Esophagus muscularis mucosa (tissue), 4 donors: ENCODE measurements at regions not wholly inside any gene's neighbourhood (a gene's known extent, or its start where the extent isn't known, plus 50 kb on each side); places are given as distances from the start of the nearest gene placed in this dataset.

Source experiments
- DNase-seq: peaks from one replicate; pipeline ENCODE4 v3.0.0-alpha.2; 2017; ENCODE audit errors: extremely low spot score
- H3K27ac ChIP-seq, 4 donors: fragments of 200-600 bp; sonication (generic); replicated peaks in 1 of 4; 1 replicate in 3 of 4; 2 replicates in 1 of 4; pipeline ENCODE4 v1.5.1; 2016 to 2019; ENCODE audit warnings: mild to moderate bottlenecking in 1 of 4
- H3K27me3 ChIP-seq, 4 donors: fragments of 200-600 bp; sonication (generic); one replicate each; pipeline versions ENCODE4 v1.5.1 to v1.6.0; 2016 to 2019
- H3K36me3 ChIP-seq, 4 donors: fragments of 200-600 bp; sonication (generic); one replicate each; pipeline ENCODE4 v1.5.1; 2016 to 2019
- H3K4me1 ChIP-seq, 4 donors: fragments of 200-600 bp; sonication (generic); one replicate each; pipeline ENCODE4 v1.5.1; 2016 to 2019
- H3K4me3 ChIP-seq, 4 donors: fragments of 200-600 bp; sonication (generic); 1 replicate in 2 of 4; 2 replicates in 2 of 4; pipeline ENCODE4 v1.5.1; 2016 to 2019; ENCODE audit warnings: mild to moderate bottlenecking in 4 of 4, moderate library complexity in 1 of 4
- H3K9me3 ChIP-seq, 4 donors: fragments of 200-600 bp; sonication (generic); 1 replicate in 3 of 4; 2 replicates in 1 of 4; pipeline ENCODE4 v1.5.1; 2016 to 2019
- EP300 ChIP-seq: sonication (generic); formaldehyde crosslinking; IDR thresholded peaks from one replicate; pipeline ENCODE4 v1.6.1; 2017; ENCODE audit warnings: antibody characterized with exemption
- POLR2A ChIP-seq: fragments of 450-650 bp; IDR thresholded peaks from one replicate; pipeline ENCODE4 v1.6.1; 2017; ENCODE audit warnings: antibody characterized with exemption, moderate library complexity, mild to moderate bottlenecking, low read depth
- POLR2AphosphoS5 ChIP-seq, 2 donors: sonication (generic); formaldehyde crosslinking; IDR thresholded peaks; one replicate each; pipeline ENCODE4 v1.6.1; 2017; ENCODE audit warnings: antibody characterized with exemption in 2 of 2
- WGBS: methylation state at CpG from one replicate; pipeline ENCODE4 v1.1.5; 2018; 5-methylcytosine and 5-hydroxymethylcytosine counted together
- intact Hi-C: fragments of 100-400 bp; cut with DNase I; formaldehyde crosslinking; loops from one replicate; pipeline ENCODE4 v1.15.1; 2023
- TF ChIP-seq, protein P1 (sequence below), 3 experiments: fragments of 200-600 bp in 2 of 3; fragments of 450-650 bp in 1 of 3; sonication (generic) in 2 of 3; IDR thresholded peaks; one replicate each; pipeline ENCODE4 v1.5.1; 2017 to 2019; ENCODE audit warnings: antibody characterized with exemption in 3 of 3, mild to moderate bottlenecking in 2 of 3, moderate library complexity in 1 of 3

DNA sequence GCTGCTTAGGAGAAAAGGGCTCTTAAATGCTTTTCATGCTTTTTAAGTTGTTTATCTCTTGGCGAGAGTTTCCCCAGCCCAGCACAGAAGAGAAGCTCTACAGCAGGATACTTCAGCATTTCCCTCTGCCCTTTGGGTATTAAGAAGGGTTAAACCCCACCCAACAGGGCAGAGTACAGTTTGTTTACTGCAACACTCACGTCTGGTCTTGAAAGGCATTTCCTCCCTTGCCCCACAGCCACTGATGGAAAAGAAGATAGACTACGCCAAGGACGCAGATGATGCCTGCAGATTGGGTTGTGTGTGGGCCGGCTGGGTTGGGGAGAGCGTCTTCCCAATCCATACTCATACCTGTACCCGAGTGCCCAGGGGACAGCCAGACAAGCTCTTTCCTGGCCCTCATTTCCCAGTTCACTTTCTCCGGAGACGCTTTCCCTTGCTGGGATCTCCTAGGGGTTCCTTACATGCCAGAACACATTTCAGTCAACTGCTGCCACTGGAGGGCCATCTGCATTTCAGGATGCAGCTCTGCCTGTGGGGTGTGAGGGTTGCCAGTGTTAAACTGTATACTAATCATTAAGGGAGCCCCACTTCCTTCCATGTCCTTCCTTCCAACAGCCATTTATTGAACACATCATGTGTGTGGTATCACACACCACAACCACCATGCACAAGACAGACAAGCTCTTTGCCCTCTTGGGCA, 96.5 kb upstream of the DHX15 start:
- TF ChIP-seq POLR2A = no peak
- TF ChIP-seq EP300 = no peak
- TF ChIP-seq POLR2AphosphoS5 (IDR thresholded peaks at IDR 0.05) = no peak
- TF ChIP-seq, protein P1, sequence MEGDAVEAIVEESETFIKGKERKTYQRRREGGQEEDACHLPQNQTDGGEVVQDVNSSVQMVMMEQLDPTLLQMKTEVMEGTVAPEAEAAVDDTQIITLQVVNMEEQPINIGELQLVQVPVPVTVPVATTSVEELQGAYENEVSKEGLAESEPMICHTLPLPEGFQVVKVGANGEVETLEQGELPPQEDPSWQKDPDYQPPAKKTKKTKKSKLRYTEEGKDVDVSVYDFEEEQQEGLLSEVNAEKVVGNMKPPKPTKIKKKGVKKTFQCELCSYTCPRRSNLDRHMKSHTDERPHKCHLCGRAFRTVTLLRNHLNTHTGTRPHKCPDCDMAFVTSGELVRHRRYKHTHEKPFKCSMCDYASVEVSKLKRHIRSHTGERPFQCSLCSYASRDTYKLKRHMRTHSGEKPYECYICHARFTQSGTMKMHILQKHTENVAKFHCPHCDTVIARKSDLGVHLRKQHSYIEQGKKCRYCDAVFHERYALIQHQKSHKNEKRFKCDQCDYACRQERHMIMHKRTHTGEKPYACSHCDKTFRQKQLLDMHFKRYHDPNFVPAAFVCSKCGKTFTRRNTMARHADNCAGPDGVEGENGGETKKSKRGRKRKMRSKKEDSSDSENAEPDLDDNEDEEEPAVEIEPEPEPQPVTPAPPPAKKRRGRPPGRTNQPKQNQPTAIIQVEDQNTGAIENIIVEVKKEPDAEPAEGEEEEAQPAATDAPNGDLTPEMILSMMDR (IDR thresholded peaks at IDR 0.05) = no peak
- Histone ChIP-seq H3K4me3 (no peak overlapping the region), H3K9me3 (no peaks in the 10 kb centered on the region), H3K4me1 (no peaks in the 10 kb centered on the region), H3K27me3 (no peaks in the 10 kb centered on the region), H3K36me3 (no peaks in the 10 kb centered on the region), H3K27ac (no peak overlapping the region)
- DNase-seq = no peak
- 77% methylated on average over 9 of the region's 9 CpGs for WGBS
- intact Hi-C loops = loop anchor here (5.0 kb wide), 1 partner anchor 231 kb away; the partner anchor contains the start of gene CCDC149

DNA sequence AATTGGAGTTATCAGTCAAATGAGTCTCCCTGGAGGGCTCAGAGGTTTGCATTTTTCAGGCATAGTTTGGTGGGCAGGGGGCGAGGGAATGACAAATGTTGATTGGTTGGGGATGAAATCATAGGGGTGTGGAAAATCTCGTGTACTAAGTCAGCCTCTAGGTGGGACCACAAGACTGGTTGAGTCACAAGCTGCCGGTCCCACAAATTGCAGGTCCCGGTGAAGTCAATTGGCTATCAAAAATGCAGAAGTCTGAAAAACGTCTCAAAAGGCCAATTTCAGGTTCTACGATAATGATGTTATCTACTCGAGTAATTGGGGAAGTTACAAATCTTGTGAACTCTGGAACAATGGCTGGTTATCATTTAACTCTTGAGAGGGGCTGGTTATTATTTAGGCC, 98.8 kb upstream of the DHX15 start:
- WGBS = 66% methylated on average over 7 of the region's 7 CpGs
- no peak for DNase-seq
- H3K9me3 ChIP-seq = no peaks in the 10 kb centered on the region
- TF ChIP-seq, protein P1 (IDR thresholded peaks at IDR 0.05) = peak; percentile 9 to 27 (median 20)
- no peak for TF ChIP-seq POLR2AphosphoS5 (IDR thresholded peaks at IDR 0.05)
- no peaks in the 10 kb centered on the region for H3K27me3 ChIP-seq
- intact Hi-C loops = loop anchor here (5.0 kb wide), 1 partner anchor 229 kb away; the partner anchor contains the start of gene CCDC149
- H3K36me3 ChIP-seq = no peaks in the 10 kb centered on the region
- H3K4me1 ChIP-seq = no peaks in the 10 kb centered on the region
- H3K4me3 ChIP-seq = no peak overlapping the region
- H3K27ac ChIP-seq = no peak overlapping the region

DNA sequence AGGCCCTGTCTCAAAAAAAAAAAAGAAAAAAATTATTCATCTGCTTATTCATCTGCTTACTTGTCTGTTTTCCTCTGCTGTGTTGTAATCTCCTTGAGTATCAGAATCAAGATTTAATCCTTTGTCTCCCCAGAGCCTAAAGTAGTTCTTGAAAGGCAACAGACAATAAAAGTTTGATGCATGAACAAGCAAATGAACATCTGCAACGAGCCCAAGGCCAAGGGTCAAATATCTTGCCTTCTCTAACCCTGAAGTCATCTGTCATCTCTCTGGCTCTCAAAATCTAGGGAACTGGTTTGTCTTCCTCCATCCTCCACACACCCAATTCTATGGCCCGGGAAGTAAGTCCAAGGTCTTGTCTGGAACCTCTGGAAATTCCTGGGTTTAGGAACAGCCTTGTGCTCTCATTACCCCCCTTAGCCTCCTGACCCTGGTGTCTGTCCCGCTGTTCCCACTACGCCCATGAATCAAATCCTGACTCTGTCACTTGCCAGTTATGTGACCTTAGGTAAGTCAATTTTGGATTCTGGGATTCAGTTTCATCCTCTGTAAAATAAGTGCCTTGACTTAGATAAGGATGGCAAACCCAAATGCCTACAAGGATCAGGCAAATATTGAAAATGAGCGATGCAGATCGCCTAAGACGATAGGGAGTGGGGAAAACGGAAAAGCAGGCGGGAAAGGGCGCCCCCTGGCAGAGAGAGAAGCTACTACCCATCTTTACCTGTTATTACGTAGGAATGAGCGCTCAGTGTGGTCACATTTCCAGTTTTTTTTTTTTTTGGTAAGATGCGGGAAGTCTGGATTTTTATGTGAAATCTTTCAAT, 102.7 kb upstream of the DHX15 start:
- intact Hi-C loops = no loop called here
- H3K4me3 ChIP-seq = no peak overlapping the region
- 65% methylated on average over 13 of the region's 13 CpGs for WGBS
- TF ChIP-seq, protein P1 (IDR thresholded peaks at IDR 0.05) = peak in 1 of 3 experiments; percentile 33
- TF ChIP-seq POLR2A = no peak
- TF ChIP-seq POLR2AphosphoS5 (IDR thresholded peaks at IDR 0.05) = no peak
- TF ChIP-seq EP300 = no peak
- peak overlapping the region; percentile 11 to 59 (median 23) for H3K27ac ChIP-seq
- no peaks in the 10 kb centered on the region for H3K36me3 ChIP-seq
- H3K27me3 ChIP-seq = no peaks in the 10 kb centered on the region
- H3K4me1 ChIP-seq = peaks cover 0 to 6% (median 2%) of the 10 kb centered on the region in 4 donors
- peak; percentile 87 for DNase-seq
- no peaks in the 10 kb centered on the region for H3K9me3 ChIP-seq

DNA sequence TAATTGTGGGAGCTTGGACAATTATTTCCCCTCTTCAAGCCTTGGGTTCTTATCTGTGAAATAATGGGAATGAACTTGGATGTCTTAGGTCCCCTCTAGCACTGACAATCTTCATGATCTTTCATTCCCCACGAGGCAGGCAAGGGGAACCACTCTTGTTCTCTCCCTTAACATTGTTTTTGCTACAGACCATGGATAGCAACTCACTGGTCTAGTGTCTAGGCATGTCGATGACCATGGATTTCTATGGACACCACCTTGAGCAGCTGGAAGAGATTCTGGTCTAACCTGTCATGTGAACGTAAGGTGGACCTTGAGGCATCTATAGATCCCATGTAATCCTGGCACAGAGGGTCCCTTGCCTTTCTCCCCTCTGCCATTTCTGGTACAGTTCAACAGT, 104.1 kb upstream of the DHX15 start:
- Histone ChIP-seq H3K9me3 (peaks cover 0 to 7% (median 2%) of the 10 kb centered on the region in 4 donors), H3K27ac (no peak overlapping the region), H3K4me1 (peaks cover 0 to 6% (median 2%) of the 10 kb centered on the region in 4 donors), H3K27me3 (no peaks in the 10 kb centered on the region), H3K36me3 (no peaks in the 10 kb centered on the region), H3K4me3 (no peak overlapping the region)
- peak; percentile 47 for DNase-seq
- 78% methylated on average over 3 of the region's 3 CpGs for WGBS
- intact Hi-C loops = no loop called here
- TF ChIP-seq EP300 (no peak), POLR2AphosphoS5 (IDR thresholded peaks at IDR 0.05) (no peak), POLR2A (no peak)
- TF ChIP-seq, protein P1 (IDR thresholded peaks at IDR 0.05) = no peak
